HS-5 (cell line): ENCODE measurements at regions not wholly inside any gene's neighbourhood (a gene's known extent, or its start where the extent isn't known, plus 50 kb on each side); places are given as distances from the start of the nearest gene placed in this dataset.

Experiments
- DNase-seq: peaks from one replicate; pipeline ENCODE4 v3.0.0-alpha.2; 2012; ENCODE audit warnings: low read depth

DNA sequence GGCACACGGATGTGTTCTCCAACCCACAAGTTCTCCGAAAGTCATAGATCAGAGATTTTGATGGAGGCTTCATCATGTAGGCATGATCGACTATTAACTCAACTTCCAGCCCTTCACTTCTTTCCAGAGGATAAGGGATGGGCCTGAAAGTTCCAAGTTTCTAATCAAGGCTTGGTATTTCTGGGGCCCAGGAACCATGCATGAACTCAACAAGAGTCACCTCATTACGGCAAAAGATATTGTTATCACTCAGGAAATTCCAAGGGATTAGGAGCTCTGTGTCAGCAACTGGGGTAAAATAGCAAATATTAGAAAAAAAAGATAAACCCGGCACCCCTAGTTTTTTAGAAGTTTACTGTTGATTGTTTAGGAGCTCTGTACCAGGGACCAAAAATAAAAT lies 240.1 kb upstream of the PPP1R2C start:
- no peak for DNase-seq

DNA sequence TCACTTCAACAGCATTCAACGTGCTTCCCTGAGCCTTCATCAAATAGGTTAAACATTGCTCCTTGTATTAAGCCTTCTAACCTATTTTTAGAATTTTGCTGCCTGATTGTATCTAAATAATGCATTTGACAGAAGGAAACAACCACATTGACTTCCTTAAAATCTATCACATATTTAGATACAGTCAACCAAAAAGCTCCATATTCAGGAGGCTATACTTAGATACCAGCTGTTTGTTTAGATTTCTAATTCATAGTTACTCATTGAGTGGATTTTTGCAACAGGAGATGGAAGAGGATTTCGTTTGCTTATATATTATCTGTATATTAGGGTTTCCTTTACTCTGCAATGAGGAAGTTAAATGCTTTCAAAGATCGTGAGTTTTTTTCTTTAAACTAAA lies 241.1 kb upstream of the PPP1R2C start:
- DNase-seq, result no peak

DNA sequence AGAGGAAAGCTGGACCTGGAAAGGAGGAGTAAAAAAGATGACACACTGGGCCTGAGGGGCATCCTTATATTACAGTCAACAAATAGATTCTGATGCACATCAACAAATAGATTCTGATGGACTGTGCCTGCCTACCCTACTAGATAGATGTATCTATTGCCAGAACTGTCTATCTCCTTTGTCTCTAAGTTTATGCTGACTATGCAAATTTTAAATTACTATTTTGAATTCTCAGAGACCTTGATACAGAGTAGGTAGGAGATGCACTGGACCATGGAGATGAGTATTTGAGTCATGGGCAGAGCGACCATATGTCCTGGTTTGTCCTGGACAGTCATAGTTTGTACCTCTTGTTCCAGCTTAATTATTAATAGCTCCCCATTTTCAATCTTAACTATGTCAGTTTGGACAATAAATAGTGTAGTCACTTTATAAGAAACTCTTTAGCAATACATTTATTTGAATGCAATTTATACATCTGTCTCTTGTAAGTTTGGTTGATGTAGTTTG lies 247.9 kb upstream of the PPP1R2C start:
- no peak for DNase-seq

DNA sequence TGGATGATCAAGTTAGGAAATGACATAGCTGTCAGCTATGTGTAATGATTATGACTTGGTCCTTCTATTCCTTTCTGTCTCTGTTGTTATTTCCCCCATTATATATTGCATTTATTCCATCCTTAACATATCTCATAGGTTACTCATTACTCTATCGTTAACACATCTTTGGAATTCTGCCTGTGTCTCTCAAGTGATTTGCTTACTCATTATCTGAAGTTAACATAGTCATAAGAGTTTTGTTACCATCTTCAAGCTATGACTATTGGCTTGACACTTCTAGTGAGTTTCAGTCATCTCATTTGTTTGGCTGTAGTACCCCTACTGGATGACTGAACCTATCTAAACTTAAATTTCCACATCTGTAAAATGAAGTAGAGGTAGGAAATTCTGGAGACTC lies 286.1 kb upstream of the PPP1R2C start:
- peak; percentile 39 for DNase-seq

DNA sequence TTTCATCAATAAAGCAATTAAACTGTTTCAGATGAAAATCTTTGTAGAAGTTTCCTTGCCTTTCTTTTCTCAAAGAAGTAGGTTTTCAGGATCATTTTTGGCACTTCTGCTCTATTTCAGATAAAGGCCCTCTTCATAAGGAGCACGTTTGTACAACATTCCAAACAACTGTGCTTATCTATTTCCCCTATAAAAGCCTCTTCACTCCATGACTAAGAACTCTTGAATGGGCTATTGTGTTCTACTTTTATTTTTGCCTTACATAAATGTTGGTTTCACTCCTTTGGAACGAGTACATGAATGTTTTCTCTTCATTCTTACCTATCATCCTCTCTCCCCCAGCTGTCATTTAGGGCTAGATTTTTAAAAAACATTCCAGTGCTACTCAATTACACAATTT lies 288.0 kb upstream of the PPP1R2C start:
- DNase-seq, result no peak

DNA sequence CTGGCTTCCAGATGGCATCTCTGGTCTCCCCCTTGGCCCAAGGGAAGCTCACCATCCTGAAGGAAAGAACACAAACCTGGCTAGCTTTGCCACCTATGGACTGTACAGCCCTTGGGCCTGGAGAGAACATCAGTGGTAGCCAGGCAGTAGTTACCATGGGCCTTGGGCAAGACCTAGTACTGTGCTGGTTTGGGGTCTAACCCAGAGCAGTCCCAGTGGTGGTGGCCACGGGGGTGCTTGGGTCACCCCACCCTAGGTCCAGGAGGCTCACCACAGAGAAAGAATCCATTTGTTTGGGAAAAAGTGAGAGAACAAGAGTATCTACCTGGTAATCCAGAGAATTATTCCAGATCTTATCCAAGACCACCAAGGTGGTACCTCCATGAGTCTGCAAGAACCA lies 290.7 kb upstream of the PPP1R2C start:
- no peak for DNase-seq

DNA sequence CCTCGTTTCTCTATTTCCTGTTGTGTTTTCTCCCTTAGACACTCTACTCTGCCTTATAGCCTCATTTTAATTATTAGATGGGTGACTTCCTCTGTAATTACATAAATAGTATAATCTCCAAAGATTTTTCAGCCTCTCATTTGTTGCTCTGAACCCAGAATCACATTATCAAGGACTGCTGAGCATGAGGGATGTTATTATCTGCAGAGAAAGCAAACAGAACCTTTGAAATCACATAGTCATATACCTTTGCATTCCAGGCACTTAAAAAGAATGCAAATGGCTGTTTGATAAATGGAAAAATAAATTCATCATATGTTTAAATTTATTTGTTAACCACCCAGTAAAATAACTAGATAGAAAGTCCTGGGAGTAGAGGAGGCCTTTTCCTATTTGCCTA lies 305.1 kb upstream of the PPP1R2C start:
- DNase-seq, result no peak

DNA sequence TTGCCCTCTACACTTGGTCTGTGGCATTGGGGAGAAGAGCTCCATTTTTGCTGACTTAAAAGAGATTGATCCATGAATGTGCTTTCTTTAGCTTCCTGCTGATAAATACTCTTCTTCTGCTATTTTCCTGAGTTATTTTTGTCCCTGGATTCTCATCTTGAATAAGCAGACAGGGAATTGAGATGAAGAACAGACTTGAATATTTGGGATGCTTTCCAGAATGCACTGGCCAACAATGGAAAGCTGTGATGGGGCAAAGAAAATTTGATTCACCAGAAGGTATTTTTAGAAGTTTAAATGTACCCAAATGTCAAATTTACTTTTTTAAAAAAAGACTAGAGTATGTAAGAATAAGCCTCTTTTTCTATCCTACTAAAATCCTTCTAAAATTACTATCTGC lies 309.9 kb upstream of the PPP1R2C start:
- no peak for DNase-seq

DNA sequence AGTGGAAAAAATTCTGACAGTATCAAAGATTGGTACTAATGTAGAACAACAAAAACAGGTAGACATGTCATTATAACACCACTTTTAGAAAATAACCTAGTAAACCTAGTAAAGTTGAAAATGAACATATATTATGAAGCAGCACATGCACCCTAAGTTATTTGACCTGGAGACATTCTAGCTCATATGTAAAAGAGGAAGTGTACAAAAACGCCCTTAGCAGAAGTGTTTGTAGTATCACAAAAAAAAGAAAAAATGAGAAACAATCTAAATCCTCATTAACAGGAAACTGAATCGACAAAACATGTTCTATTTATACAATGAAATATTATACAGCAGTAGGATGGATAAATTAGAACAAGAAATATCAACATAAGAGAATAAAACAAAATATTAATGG lies 318.9 kb upstream of the PPP1R2C start:
- no peak for DNase-seq

DNA sequence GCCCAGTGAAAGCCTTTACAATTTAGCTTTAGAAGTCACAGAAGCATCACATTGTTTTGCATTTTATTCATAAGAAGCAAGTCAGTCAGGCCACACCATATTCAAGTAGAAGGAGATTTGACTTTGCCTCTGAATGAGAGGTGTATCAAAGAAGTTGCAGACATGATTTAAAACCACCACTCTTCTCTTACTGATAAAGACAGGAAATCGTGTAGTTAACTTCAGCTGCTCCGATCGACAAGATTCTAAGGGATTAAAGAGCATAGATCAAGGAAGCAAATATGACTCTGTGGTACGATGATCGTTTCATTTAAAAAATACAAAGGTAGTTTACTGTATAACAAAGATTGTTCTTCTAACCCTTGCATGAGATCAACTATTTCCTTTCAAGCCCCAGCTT lies 328.0 kb upstream of the PPP1R2C start:
- DNase-seq, result no peak

DNA sequence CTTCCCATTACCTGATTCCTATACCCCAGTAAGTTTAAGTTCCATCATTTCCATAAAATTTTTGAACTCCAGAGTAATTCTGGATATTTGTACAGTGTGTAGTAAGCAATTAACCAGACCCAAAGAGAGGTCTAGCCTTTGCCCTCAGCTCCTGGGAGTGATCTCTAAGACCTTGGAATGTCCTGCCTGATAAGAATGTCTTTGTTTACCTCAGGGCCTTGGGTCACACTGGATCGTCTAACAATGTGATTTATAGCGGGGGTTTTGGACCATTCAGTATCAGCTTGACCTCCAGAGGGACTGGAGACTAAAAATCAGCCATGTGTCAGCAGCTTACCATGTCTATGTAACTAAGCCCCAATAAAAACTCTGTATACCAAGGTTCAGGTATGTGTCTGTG lies 330.9 kb upstream of the PPP1R2C start:
- no peak for DNase-seq

DNA sequence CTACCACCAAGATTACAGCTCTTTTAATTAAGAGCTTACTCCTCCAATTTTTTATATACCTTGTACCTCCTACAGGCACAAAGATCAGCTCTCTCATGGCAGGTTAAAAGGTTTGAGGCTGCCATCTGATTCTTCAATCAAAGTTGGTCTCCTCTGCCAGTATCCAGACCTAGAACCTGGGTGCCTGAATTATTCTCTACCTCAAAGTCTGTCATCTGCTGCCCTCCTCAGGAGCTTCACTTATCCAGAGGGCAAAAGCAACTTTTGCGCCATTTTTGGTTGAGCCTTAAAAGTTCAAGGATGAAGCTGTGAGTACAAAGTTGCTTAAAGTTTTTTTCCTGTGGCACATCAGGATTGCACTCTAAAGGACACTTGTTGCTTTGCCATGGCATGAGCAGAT lies 343.7 kb upstream of the PPP1R2C start:
- no peak for DNase-seq

DNA sequence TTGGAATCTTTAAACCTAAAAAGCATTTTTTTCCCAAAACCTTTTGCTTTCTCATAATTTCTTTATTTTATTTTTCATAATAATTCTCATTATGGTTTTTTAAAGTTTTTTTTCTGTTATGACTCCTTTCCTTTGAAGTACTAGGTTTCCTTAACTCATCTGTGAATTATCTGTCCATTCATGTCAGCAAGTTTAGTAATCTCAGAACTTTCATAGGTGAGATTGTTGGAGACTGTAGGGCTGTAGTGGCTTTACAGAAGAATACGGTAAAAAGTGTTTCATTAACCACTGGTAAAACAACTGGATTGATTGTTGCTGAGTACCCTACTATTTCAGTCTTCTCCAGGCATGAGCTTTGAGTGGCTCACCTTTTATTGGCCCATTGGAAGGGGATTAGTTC lies 361.7 kb upstream of the PPP1R2C start:
- no peak for DNase-seq

DNA sequence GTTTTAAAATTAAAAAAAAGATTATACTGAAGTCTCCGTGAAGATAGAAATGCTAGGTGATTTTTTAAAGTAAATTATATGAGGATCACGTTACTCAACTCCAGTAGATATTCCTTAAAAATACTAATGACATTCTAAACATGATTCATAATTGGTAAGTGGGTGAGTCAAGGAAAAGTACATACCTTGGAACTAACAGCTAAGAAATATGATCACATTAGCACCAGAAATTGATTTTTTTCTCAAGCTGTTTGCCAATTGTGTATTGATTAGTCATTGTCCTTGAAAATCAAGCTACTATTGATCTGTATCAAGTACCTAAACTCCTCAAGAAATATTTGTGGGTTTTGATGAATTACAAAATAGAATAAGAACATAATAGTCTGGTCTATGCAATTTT lies 362.6 kb upstream of the PPP1R2C start:
- DNase-seq, result peak; percentile 5

DNA sequence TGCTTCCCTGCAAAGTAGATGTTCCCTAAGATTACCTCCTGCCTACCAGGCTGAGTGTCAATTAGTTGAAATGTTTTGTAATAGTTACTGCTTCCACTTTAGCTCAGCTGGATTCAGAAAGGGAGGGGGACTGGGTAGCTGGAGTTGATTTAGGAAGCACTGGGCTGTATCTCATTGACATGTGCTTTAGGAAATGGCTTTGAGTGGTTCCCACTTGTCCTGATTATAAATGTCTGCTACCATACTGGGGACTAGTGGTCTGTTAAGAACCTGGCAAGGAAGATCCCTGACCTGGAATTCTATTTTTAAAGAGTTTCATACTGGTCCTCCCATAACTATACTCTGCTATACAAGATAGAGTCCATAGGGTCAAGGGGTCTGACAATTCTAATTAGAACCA lies 363.9 kb upstream of the PPP1R2C start:
- no peak for DNase-seq

DNA sequence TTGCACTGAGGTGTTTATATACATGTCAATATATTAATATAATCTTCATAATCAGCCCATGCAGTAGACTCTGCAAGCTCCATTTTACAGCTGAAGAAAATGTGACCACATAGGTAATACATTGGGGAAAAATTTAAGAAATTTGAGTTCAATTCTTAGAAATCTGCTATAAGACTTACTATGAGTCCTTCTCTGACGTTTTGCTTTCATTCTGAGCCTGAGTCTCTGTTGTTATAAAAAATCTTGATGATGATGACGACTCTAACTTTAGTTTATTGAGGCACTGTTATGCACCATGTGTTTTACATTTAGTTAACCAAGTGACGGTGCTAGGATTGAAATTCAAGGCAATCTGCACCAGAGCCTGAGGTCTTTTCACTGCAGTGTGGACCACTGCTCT lies 370.3 kb upstream of the PPP1R2C start:
- no peak for DNase-seq

DNA sequence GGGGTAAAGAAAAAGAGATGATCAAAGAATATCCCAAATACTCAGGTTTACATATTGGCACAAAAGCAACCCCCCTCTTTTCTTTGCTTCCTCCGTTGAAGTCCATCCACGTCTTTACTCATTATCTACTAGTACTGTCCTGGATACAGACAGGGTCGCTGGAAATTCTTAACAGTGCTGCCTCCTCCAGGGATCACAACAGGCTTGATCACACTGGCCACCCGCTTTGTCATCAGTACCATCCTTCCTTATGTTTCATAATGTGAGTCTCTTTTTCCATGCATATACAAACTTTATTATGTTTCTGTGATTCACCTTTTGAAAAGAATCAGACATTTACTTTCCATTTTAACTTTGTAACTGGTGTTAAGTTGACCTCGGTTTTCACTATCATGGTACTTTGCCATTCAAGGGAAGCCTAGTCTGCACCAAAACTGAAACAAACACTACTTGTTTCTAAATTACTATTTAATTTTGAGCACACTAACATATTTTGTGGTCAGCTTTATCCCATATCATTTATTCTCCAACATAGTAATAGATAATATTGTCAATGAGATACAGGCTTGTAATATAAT lies 387.5 kb upstream of the PPP1R2C start:
- DNase-seq, result no peak

DNA sequence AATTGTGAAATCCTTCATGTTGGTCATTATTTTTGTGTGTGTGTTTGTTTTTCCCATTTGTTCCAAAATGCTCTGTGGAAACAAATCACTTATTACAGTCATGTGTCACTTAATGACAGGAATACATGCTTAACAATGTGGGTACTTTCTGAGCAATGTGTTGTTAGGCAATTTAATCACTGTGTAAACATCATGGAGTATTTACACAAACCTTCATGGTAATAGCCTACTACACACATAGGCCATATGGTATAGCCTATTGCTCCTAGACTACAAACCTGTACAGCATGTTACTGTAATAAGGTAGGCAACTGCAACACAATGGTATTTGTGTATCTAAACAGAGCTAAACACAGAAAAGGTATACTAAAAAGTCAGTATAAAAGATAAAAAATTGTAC lies 388.9 kb upstream of the PPP1R2C start:
- DNase-seq, result no peak

DNA sequence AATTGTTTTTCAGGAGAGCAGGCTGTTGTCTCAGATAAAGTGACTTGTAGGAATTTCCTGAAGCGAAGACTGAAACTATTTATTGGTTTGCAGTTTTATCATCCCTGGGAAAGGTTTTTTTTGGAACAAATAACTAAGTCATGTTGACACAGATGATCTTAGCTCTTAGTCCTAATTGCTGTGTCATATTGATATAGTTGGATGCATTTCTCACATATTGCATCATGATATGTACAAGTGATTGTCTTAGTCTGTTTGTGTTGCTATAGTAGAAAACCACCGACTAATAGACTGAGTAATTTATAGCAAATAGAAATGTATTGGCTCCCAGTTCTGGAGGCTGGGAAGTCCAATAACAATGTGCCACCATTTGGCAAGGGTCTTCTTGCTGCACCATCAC lies 397.5 kb upstream of the PPP1R2C start:
- DNase-seq, result no peak

DNA sequence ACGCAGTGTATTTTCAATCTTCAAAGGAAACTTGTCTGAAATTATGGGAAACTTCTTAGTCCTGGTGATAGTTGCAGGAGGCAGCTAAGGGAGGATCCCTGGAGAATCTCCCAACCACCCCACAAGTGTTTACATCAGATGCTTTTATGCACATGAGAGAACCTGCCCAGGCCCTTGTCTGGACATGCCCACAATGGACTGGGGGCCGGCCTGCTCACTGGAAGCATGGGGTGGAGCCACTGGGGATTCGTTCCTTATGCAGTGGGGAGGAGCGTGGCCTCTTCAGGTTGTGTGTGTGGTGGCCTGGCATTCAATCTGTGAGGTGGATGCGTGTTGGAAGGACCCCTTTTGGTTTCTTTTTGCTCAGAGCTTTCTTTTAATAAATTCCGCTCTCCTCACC lies 398.7 kb upstream of the PPP1R2C start:
- no peak for DNase-seq

DNA sequence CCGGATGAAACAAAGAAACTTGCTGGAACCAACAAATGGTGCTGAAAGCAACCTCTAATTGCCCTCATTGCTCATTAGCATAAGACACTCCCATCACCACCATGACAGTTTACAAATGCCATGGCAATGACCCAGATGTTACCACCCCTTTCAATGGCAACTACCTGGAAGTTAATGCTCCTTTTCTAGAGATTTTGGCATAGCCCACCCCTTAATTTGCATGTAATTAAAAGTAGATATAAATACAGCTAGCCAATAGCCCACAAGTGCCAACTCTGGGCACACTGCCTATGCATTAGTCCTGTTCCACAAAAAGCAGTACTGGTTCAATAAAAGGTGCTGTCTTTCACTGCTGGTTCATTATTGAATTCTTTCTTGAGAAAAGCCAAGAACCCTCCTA lies 410.3 kb upstream of the PPP1R2C start:
- no peak for DNase-seq

DNA sequence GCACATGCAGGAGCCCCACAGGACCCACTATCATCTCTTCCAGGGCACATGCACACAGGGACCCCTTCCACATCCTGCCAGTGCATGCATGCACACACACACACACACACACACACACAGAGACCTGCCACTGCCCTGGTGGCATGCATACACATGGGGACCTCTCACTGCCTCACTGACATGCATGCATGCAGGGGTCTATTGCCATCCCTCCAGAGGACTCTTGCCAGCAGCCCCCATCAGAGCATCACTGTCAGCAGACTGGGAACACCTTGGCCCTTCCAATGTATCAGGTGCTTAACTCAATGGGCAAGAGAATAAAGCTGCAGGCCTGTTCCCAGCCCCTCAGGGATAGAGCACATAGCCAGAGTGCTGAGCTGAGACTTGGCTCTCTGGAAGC lies 433.6 kb upstream of the PPP1R2C start:
- no peak for DNase-seq

DNA sequence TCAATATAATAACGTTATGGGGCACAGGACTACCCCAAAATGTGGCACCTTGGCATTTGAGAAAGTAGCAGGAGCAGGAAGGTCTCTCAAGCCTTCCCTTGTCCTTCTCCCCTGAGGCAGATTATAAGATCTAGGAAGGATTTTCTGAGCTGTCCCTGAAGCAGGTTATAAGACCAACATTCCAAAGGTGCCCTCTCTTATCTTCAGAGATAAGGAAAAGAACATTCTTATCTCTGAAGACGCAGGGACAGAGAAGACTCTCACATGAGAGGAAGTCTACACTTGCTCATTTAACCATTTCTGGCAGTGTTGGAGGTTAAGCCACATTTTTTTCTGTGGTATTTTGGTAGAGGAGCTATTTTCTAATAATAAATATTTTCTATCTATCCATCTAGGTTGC lies 437.9 kb upstream of the MAOA start:
- no peak for DNase-seq

DNA sequence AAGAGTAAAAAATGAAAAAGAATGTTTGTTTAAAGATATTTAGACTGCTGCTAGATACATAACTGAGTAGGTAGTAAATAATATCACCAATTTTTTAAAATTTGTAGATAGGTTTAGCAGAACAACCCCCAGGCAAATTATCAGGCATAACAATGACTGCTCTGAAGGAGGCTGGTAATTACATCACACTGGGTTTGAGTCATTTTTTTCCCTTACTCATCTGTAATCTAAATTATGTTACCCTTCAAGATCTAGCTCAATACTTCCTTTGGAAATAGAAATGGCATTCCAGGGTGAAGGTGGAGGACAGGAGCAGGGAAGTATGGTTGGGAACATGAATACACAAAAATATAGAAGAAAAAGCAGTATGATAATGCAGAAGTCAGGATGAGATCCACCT lies 431.6 kb upstream of the MAOA start:
- DNase-seq, result no peak
